BLaER1 (cell line): ENCODE measurements at regions not wholly inside any gene's neighbourhood (a gene's known extent, or its start where the extent isn't known, plus 50 kb on each side); places are given as distances from the start of the nearest gene placed in this dataset.
"Not testable (repeated sequence)": the region's sequence is repeated elsewhere in the genome, so short reads cannot be mapped to it uniquely, and the experiment has no call there.

Experiments used
- H3K27ac ChIP-seq: shearing (Covaris generic); formaldehyde crosslinking; 2 replicates; pipeline ENCODE4 v1.8.1; 2022
- H3K27me3 ChIP-seq: shearing (Covaris generic); formaldehyde crosslinking; 2 replicates; pipeline ENCODE4 v1.8.1; 2022
- H3K36me3 ChIP-seq: shearing (Covaris generic); formaldehyde crosslinking; 2 replicates; pipeline ENCODE4 v1.8.1; 2022
- H3K4me1 ChIP-seq: shearing (Covaris generic); formaldehyde crosslinking; 2 replicates; pipeline ENCODE4 v1.8.1; 2022
- H3K4me2 ChIP-seq: shearing (Covaris generic); formaldehyde crosslinking; 2 replicates; pipeline ENCODE4 v1.8.1; 2022
- H3K4me3 ChIP-seq: shearing (Covaris generic); formaldehyde crosslinking; 2 replicates; pipeline ENCODE4 v1.8.1; 2022
- H3K9ac ChIP-seq: shearing (Covaris generic); formaldehyde crosslinking; 2 replicates; pipeline ENCODE4 v1.8.1; 2022
- H3K9me3 ChIP-seq: shearing (Covaris generic); formaldehyde crosslinking; 2 replicates; pipeline ENCODE4 v1.8.1; 2022
- H4K20me1 ChIP-seq: shearing (Covaris generic); formaldehyde crosslinking; 2 replicates; pipeline ENCODE4 v1.8.1; 2022
- Cebpa-rat ChIP-seq: shearing (Covaris generic); IDR thresholded peaks from 2 replicates; pipeline ENCODE4 v1.8.1; 2022

GRCh38 chr21:7947422-7947821 is 2574.0 kb upstream of the TPTE start:
- H3K27me3 ChIP-seq = no peaks in the 10 kb centered on the region; the same call in 1 of the 2 replicates

GRCh38 chr21:7948727-7949126 is 2572.7 kb upstream of the TPTE start:
- not testable (repeated sequence) for H4K20me1 ChIP-seq, H3K4me1 ChIP-seq, H3K36me3 ChIP-seq, H3K9ac ChIP-seq, H3K27ac ChIP-seq, H3K27me3 ChIP-seq, H3K4me3 ChIP-seq, H3K9me3 ChIP-seq, H3K4me2 ChIP-seq

More at GRCh38 chr21:7947422-7947821, 2574.0 kb upstream of the TPTE start:
- Histone ChIP-seq H4K20me1 (no peaks in the 10 kb centered on the region), H3K4me2 (no peak overlapping the region), H3K27ac (no peak overlapping the region), H3K9me3 (no peaks in the 10 kb centered on the region), H3K36me3 (no peaks in the 10 kb centered on the region), H3K4me1 (no peaks in the 10 kb centered on the region), H3K4me3 (peak overlapping the region; percentile 12; the same call in 1 of the 2 replicates), H3K9ac (no peak overlapping the region)
- no peak for TF ChIP-seq Cebpa-rat

GRCh38 chr21:7949882-7950281 is 2571.5 kb upstream of the TPTE start:
- not testable (repeated sequence) for H3K4me2 ChIP-seq, H3K4me1 ChIP-seq, H3K36me3 ChIP-seq, H3K9me3 ChIP-seq, H3K9ac ChIP-seq, H3K27ac ChIP-seq, H4K20me1 ChIP-seq, H3K27me3 ChIP-seq, H3K4me3 ChIP-seq

- H3K27me3 ChIP-seq = no peaks in the 10 kb centered on the region; the same call in 1 of the 2 replicates
Measured at GRCh38 chr21:7951854-7952519, 2569.4 kb upstream of the TPTE start.

GRCh38 chr21:7952648-7953047 is 2568.7 kb upstream of the TPTE start:
- H3K4me2 ChIP-seq = no peak overlapping the region
- no peaks in the 10 kb centered on the region; the same call in 1 of the 2 replicates for H3K27me3 ChIP-seq
- no peak for TF ChIP-seq Cebpa-rat
- no peaks in the 10 kb centered on the region for H3K36me3 ChIP-seq
- H3K4me1 ChIP-seq = no peaks in the 10 kb centered on the region
- H3K27ac ChIP-seq = no peak overlapping the region
- peak overlapping the region; percentile 2; the same call in 1 of the 2 replicates for H3K4me3 ChIP-seq
- no peaks in the 10 kb centered on the region for H4K20me1 ChIP-seq
- no peak overlapping the region for H3K9ac ChIP-seq
- no peaks in the 10 kb centered on the region for H3K9me3 ChIP-seq

More at GRCh38 chr21:7951854-7952519, 2569.4 kb upstream of the TPTE start:
- TF ChIP-seq Cebpa-rat = no peak
- Histone ChIP-seq H3K9me3 (no peaks in the 10 kb centered on the region), H3K4me2 (no peak overlapping the region), H3K36me3 (no peaks in the 10 kb centered on the region), H3K4me3 (no peak overlapping the region), H3K27ac (no peak overlapping the region), H4K20me1 (no peaks in the 10 kb centered on the region), H3K4me1 (no peaks in the 10 kb centered on the region), H3K9ac (no peak overlapping the region)

GRCh38 chr21:7953058-7953457 is 2568.3 kb upstream of the TPTE start:
- Histone ChIP-seq H3K4me2 (no peak overlapping the region), H3K27me3 (no peaks in the 10 kb centered on the region), H3K4me3 (peak overlapping the region; percentile 2; the same call in 1 of the 2 replicates), H3K4me1 (no peaks in the 10 kb centered on the region), H3K9me3 (no peaks in the 10 kb centered on the region), H3K27ac (no peak overlapping the region), H3K9ac (no peak overlapping the region), H4K20me1 (no peaks in the 10 kb centered on the region), H3K36me3 (no peaks in the 10 kb centered on the region)
- TF ChIP-seq Cebpa-rat = no peak

- H3K27ac ChIP-seq, H3K9ac ChIP-seq, H3K4me1 ChIP-seq, H4K20me1 ChIP-seq, H3K4me2 ChIP-seq, H3K36me3 ChIP-seq, H3K27me3 ChIP-seq: not testable (repeated sequence)
- H3K9me3 ChIP-seq = peaks cover 16% of the 10 kb centered on the region
- H3K4me3 ChIP-seq = 0 out of 2 replicates have a peak overlapping the region, but pooled peaks have one; percentile 1
Measured at GRCh38 chr21:7955358-7956073, 2565.9 kb upstream of the TPTE start.

GRCh38 chr21:7956074-7956452 is 2565.3 kb upstream of the TPTE start:
- not testable (repeated sequence) for H3K27ac ChIP-seq, H4K20me1 ChIP-seq, H3K27me3 ChIP-seq, H3K4me2 ChIP-seq, H3K9ac ChIP-seq, H3K36me3 ChIP-seq, H3K4me1 ChIP-seq, H3K4me3 ChIP-seq
- H3K9me3 ChIP-seq = peaks cover 22% of the 10 kb centered on the region

- not testable (repeated sequence) for H3K36me3 ChIP-seq, H3K27ac ChIP-seq, H3K4me3 ChIP-seq, H3K27me3 ChIP-seq, H3K4me2 ChIP-seq, H4K20me1 ChIP-seq, H3K4me1 ChIP-seq, H3K9ac ChIP-seq
- peaks cover 33% of the 10 kb centered on the region for H3K9me3 ChIP-seq
Measured at GRCh38 chr21:7956998-7957712, 2564.2 kb upstream of the TPTE start.

GRCh38 chr21:7957713-7958064 is 2563.7 kb upstream of the TPTE start:
- H3K4me1 ChIP-seq = no peaks in the 10 kb centered on the region

More at GRCh38 chr21:7957713-7958064, 2563.7 kb upstream of the TPTE start:
- Histone ChIP-seq H3K9ac (no peak overlapping the region), H4K20me1 (no peaks in the 10 kb centered on the region), H3K36me3 (no peaks in the 10 kb centered on the region), H3K4me2 (no peak overlapping the region), H3K27me3 (no peaks in the 10 kb centered on the region), H3K4me3 (no peak overlapping the region), H3K27ac (no peak overlapping the region), H3K9me3 (peaks cover 38% of the 10 kb centered on the region)
- no peak for TF ChIP-seq Cebpa-rat
